OCI-LY3 (cell line): ENCODE measurements at regions not wholly inside any gene's neighbourhood (a gene's known extent, or its start where the extent isn't known, plus 50 kb on each side); places are given as distances from the start of the nearest gene placed in this dataset.

Experiments used
- EZH2phosphoT487 ChIP-seq: fragments of 200-600 bp; shearing (Covaris generic); IDR thresholded peaks from 2 replicates; pipeline ENCODE4 v1.6.1; 2018; ENCODE audit warnings: antibody characterized with exemption, mixed run types, low read depth
- TF ChIP-seq, protein P1 (sequence below): fragments of 200-600, 300-600 bp; sonication (generic); IDR thresholded peaks from 2 replicates; pipeline ENCODE4 v1.5.1; 2014; ENCODE audit warnings: antibody characterized with exemption, low read length, low read depth

DNA sequence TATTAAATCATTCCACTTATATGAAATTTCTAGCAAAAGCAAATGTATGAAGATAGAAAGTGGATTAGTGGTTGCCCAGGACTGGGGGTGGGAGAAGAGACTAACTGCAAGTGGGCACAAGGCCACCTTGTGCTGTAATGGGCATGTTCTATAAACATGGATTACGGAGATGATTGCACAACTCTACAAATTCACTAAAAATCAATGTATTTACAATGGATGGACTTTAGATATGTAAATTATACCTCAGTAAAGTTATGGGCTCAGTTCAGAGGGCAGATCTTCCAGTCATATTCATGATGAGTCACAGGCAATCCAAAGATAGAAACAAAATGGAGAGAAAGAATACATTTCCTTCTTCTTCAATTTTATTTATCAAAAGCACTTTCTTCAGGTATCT lies 173.9 kb downstream of the NDUFA12 start:
- TF ChIP-seq, protein P1, sequence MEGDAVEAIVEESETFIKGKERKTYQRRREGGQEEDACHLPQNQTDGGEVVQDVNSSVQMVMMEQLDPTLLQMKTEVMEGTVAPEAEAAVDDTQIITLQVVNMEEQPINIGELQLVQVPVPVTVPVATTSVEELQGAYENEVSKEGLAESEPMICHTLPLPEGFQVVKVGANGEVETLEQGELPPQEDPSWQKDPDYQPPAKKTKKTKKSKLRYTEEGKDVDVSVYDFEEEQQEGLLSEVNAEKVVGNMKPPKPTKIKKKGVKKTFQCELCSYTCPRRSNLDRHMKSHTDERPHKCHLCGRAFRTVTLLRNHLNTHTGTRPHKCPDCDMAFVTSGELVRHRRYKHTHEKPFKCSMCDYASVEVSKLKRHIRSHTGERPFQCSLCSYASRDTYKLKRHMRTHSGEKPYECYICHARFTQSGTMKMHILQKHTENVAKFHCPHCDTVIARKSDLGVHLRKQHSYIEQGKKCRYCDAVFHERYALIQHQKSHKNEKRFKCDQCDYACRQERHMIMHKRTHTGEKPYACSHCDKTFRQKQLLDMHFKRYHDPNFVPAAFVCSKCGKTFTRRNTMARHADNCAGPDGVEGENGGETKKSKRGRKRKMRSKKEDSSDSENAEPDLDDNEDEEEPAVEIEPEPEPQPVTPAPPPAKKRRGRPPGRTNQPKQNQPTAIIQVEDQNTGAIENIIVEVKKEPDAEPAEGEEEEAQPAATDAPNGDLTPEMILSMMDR: no peak
- no peak for TF ChIP-seq EZH2phosphoT487
